ENCODE measurements at regions not wholly inside any gene's neighbourhood (a gene's known extent, or its start where the extent isn't known, plus 50 kb on each side); places are given as distances from the start of the nearest gene placed in this dataset.

DNA sequence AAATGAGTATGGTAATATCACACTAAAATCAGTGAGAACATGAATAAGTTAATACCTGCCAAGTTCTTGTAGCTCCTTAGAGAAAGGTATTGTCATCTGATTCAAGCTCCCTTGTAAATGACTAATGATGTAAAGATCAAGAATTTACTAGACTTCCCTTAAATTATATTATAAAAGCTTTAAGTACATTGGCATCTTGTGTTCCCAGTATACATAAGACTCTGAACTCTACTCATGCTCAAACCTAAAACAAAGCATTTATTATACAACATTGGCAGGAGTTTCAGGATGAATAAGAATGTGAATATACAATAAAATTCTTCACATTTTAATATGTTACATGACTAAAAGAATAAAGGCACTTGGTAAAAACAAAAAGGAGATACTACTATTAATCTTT is 126.8 kb upstream of the UNC5C start:
- no peaks in the 10 kb centered on the region for H3K9me3 ChIP-seq (replicated peaks; ENCODE audit: control insufficient read depth, insufficient read depth, low read length)
- DNase-seq (ENCODE audit: low read depth, low spot score): no peak
- H3K79me2 ChIP-seq (ENCODE audit: control insufficient read depth, insufficient read depth, low read length): no peaks in the 10 kb centered on the region
- no peak for FAIRE-seq
- no peaks in the 10 kb centered on the region for H3K4me1 ChIP-seq (ENCODE audit: control insufficient read depth, extremely low read depth, insufficient read depth, low read length)
- no peak overlapping the region for H3K4me3 ChIP-seq (replicated peaks in 1 of 3; ENCODE audit: insufficient read depth in 1 of 3, low read depth in 1 of 3, low read length in 3 of 3)
- no peak overlapping the region for H3K9ac ChIP-seq (replicated peaks; ENCODE audit: extremely low read depth, insufficient read depth, low read length)
- H3K36me3 ChIP-seq (ENCODE audit: control insufficient read depth in 2 of 2, extremely low read depth in 1 of 2, insufficient read depth in 2 of 2, low read length in 2 of 2): no peaks in the 10 kb centered on the region
- H3K27ac ChIP-seq (ENCODE audit: insufficient read depth, low read depth, low read length): no peak overlapping the region
- dilution Hi-C loops (cut with MboI; ENCODE audit: extremely low pct_ligation_motif_present, low sequenced_read_pairs) (no loop called here), intact Hi-C loops (cut with micrococcal nuclease) (no loop called here)
- H4K20me1 ChIP-seq (replicated peaks; ENCODE audit: control insufficient read depth, extremely low read depth, insufficient read depth, low read length): no peaks in the 10 kb centered on the region
- ChIA-PET CTCF (no interaction called here), POLR2A (no interaction called here)
- no peak for TF ChIP-seq EZH2 (IDR thresholded peaks at IDR 0.05; ENCODE audit: borderline replicate concordance, low read depth, low read length, severe bottlenecking)
- TF ChIP-seq, protein P1, sequence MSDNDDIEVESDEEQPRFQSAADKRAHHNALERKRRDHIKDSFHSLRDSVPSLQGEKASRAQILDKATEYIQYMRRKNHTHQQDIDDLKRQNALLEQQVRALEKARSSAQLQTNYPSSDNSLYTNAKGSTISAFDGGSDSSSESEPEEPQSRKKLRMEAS (IDR thresholded peaks at IDR 0.05; ENCODE audit: insufficient read depth, insufficient read length): no peak
- TF ChIP-seq POLR2AphosphoS5 (IDR thresholded peaks at IDR 0.05; ENCODE audit: insufficient read depth, low read depth, low read length): no peak
- no peak for TF ChIP-seq GATA2 (IDR thresholded peaks at IDR 0.05; ENCODE audit: insufficient read depth, insufficient read length, low read depth, low read length)
- H3K4me2 ChIP-seq (ENCODE audit: insufficient read depth, low read length): no peak overlapping the region
- H2AFZ ChIP-seq (ENCODE audit: low read depth, low read length): no peak overlapping the region
- no peaks in the 10 kb centered on the region for H3K27me3 ChIP-seq (ENCODE audit: control insufficient read depth in 2 of 2, insufficient read depth in 2 of 2, low read length in 2 of 2)
- BruUV-seq (replicated peaks): no TSS peak
- no peaks in the 10 kb centered on the region for H3K9me1 ChIP-seq (replicated peaks; ENCODE audit: control insufficient read depth, extremely low read depth, insufficient read depth, low read length)

DNA sequence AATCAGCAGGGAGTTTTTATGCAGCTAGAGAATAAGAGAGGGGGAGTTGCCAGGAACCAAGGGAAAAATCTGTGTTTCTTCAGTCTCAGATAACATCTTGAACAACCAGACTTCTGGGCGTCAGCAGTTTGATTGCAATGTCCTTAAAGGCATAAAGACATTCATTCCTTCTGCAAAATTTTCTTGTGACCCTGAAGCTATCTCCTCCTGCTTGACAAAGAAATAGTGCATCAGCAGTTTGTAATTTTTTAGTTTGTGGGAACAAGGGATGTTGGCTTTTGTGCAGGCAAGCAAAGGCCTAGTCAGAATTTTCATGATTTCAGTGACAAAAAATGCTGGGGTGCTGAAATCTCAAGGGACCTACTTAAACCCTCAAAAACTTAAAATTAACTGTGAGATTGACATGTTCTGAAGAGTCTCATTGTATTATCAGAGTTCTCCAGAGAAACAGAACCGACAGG is 125.8 kb upstream of the UNC5C start:
- intact Hi-C loops (cut with micrococcal nuclease): no loop called here
- DNase-seq (ENCODE audit: low read depth, low spot score) (peak; percentile 9), FAIRE-seq (no peak)
- TF ChIP-seq GATA2 (IDR thresholded peaks at IDR 0.05; ENCODE audit: insufficient read depth, insufficient read length, low read depth, low read length): no peak
- TF ChIP-seq, protein P1 (IDR thresholded peaks at IDR 0.05; ENCODE audit: insufficient read depth, insufficient read length): no peak
- TF ChIP-seq EZH2 (IDR thresholded peaks at IDR 0.05; ENCODE audit: borderline replicate concordance, low read depth, low read length, severe bottlenecking): no peak
- TF ChIP-seq CTCF (IDR thresholded peaks at IDR 0.05; ENCODE audit: extremely low read depth in 1 of 2, insufficient read depth in 1 of 2, low read depth in 1 of 2, low read length in 2 of 2): no peak
- no peak for TF ChIP-seq JUN (IDR thresholded peaks at IDR 0.05; ENCODE audit: borderline replicate concordance, insufficient read depth, insufficient read length, low read depth)
- no peak for TF ChIP-seq MYC (IDR thresholded peaks at IDR 0.05; ENCODE audit: low read depth, low read length)
- no peak for TF ChIP-seq FOS (IDR thresholded peaks at IDR 0.05; ENCODE audit: borderline replicate concordance, insufficient read depth, low read length)
- no peak for TF ChIP-seq POLR2AphosphoS5 (IDR thresholded peaks at IDR 0.05; ENCODE audit: insufficient read depth, low read depth, low read length)
- no peak for TF ChIP-seq POLR2A (IDR thresholded peaks at IDR 0.05; ENCODE audit: low read depth, low read length)
- Histone ChIP-seq H3K4me3 (replicated peaks in 1 of 3; ENCODE audit: insufficient read depth in 1 of 3, low read depth in 1 of 3, low read length in 3 of 3) (no peak overlapping the region), H3K9me1 (replicated peaks; ENCODE audit: control insufficient read depth, extremely low read depth, insufficient read depth, low read length) (no peaks in the 10 kb centered on the region), H4K20me1 (replicated peaks; ENCODE audit: control insufficient read depth, extremely low read depth, insufficient read depth, low read length) (no peaks in the 10 kb centered on the region), H3K9ac (replicated peaks; ENCODE audit: extremely low read depth, insufficient read depth, low read length) (no peak overlapping the region), H2AFZ (ENCODE audit: low read depth, low read length) (no peak overlapping the region), H3K36me3 (ENCODE audit: control insufficient read depth in 2 of 2, extremely low read depth in 1 of 2, insufficient read depth in 2 of 2, low read length in 2 of 2) (no peaks in the 10 kb centered on the region), H3K4me1 (ENCODE audit: control insufficient read depth, extremely low read depth, insufficient read depth, low read length) (no peaks in the 10 kb centered on the region), H3K4me2 (ENCODE audit: insufficient read depth, low read length) (no peak overlapping the region), H3K9me3 (replicated peaks; ENCODE audit: control insufficient read depth, insufficient read depth, low read length) (no peaks in the 10 kb centered on the region), H3K27me3 (ENCODE audit: control insufficient read depth in 2 of 2, insufficient read depth in 2 of 2, low read length in 2 of 2) (no peaks in the 10 kb centered on the region), H3K27ac (ENCODE audit: insufficient read depth, low read depth, low read length) (no peak overlapping the region), H3K79me2 (ENCODE audit: control insufficient read depth, insufficient read depth, low read length) (no peaks in the 10 kb centered on the region)
- CTCF ChIA-PET: no interaction called here
- dilution Hi-C loops (cut with MboI; ENCODE audit: extremely low pct_ligation_motif_present, low sequenced_read_pairs): no loop called here
- POLR2A ChIA-PET: no interaction called here
- no TSS peak for BruUV-seq (replicated peaks)

All from endothelial cell of umbilical vein (primary cell).